ENCODE measurements at regions not wholly inside any gene's neighbourhood (a gene's known extent, or its start where the extent isn't known, plus 50 kb on each side); places are given as distances from the start of the nearest gene placed in this dataset.
"Not testable (repeated sequence)": the region's sequence is repeated elsewhere in the genome, so short reads cannot be mapped to it uniquely, and the experiment has no call there.

DNA sequence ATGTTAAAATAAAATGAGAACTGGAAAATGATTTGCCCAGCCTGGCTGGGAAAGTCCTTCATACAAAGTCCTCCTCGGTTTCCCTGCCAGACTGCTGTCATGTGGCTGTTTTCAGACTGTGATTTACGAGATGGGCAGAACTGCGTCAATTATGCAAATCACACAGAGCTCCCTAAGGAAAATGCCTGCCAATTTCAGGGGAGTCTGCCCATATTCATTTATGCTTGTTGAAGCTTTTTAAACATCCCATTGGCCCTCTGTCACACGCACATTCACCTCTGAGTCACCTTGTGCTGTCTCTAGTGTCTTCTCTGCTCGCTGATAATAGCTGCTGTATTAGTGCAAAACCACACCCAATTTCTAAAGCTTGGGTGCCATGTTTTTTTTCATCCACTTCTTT, 81.7 kb upstream of the FAM20A start:
- Mint-ChIP-seq H3K27me3 (peaks cover 11% of the 10 kb centered on the region), H3K4me1 (ENCODE audit: low read depth) (no peaks in the 10 kb centered on the region), H3K4me3 (no peak overlapping the region), H3K9me3 (ENCODE audit: low read depth) (no peaks in the 10 kb centered on the region), H3K36me3 (no peaks in the 10 kb centered on the region), H3K27ac (no peak overlapping the region)

- no peaks in the 10 kb centered on the region for H3K9me3 Mint-ChIP-seq (ENCODE audit: low read depth)
- H3K27me3 Mint-ChIP-seq = peaks cover 14% of the 10 kb centered on the region
- H3K36me3 Mint-ChIP-seq = no peaks in the 10 kb centered on the region
- no peak overlapping the region for H3K27ac Mint-ChIP-seq
- no peak overlapping the region for H3K4me3 Mint-ChIP-seq
- H3K4me1 Mint-ChIP-seq (ENCODE audit: low read depth) = no peaks in the 10 kb centered on the region
Observed at GRCh38 chr17:68679882-68680281, 78.7 kb upstream of the FAM20A start.

DNA sequence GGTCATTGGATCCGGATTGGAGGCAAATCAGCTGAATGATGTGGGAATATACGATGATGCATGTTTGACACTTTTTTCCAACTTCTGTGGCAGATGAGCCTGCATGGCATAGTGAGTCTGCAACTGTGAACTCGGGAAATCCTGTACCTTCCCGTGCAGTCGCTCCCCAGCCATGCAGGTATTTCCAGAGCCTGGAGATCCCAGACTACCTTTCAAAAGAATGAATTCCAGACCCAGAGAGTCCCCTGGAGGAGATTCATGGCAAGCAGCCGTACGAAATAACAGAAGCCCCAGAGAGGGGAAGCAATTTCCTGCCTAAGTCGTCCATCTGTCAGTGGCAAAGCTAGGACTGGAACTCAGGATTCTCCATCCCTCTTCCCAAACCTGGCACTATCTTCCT, 75.7 kb upstream of the FAM20A start:
- no peak overlapping the region for H3K27ac Mint-ChIP-seq

GRCh38 chr17:68675723-68676122, 74.6 kb upstream of the FAM20A start:
- Mint-ChIP-seq H3K27me3 (peaks cover 6% of the 10 kb centered on the region), H3K9me3 (ENCODE audit: low read depth) (no peaks in the 10 kb centered on the region), H3K27ac (no peak overlapping the region), H3K4me3 (no peak overlapping the region), H3K4me1 (ENCODE audit: low read depth) (no peaks in the 10 kb centered on the region), H3K36me3 (no peaks in the 10 kb centered on the region)

More for the DNA sequence above, 75.7 kb upstream of the FAM20A start:
- no peak overlapping the region for H3K4me3 Mint-ChIP-seq
- H3K36me3 Mint-ChIP-seq = no peaks in the 10 kb centered on the region
- peaks cover 6% of the 10 kb centered on the region for H3K27me3 Mint-ChIP-seq
- no peaks in the 10 kb centered on the region for H3K4me1 Mint-ChIP-seq (ENCODE audit: low read depth)
- H3K9me3 Mint-ChIP-seq (ENCODE audit: low read depth) = no peaks in the 10 kb centered on the region

DNA sequence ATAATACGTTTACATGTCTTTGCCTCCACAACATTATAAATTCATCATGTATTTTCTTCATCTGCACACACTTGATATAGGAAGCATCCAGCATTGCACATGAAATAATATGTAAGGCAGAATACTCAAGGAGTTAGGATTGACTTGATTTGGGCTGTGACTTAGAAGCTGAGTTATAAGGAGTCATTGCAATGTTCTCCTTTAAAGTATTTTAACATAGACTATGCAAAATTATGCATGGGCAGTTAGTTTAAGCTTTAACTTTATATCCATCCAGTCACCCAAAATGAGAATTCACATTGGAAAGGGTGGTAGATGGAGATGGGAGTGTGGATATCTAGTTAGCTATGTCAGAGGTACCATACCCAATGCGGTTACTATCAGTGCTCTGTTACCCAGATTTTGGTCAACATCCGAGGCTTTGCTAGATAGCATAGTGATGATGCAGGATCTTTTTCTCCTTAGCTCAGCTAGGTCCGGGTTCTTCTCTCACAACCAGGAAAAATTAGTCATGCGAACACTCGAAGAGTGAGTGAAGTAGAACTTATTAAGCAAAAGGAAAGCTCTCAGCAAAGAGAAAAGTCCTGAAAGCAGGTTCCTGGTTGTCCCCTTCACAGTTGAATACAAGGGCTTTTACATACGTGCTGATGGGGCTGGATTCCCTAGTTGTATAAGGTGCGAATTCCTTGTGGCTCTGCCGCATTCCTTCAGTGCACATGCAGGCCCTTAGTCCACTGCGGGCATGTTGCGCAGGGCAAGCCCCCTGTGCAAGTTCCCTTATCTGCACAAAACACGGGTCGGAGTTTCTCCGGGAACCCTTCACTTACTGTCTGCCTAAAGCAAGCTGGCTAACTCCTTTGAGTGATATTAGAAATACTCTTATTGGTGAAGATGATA, 73.1 kb upstream of the FAM20A start:
- Mint-ChIP-seq H3K9me3 (ENCODE audit: low read depth) (no peaks in the 10 kb centered on the region), H3K27me3 (peaks cover 8% of the 10 kb centered on the region), H3K36me3 (no peaks in the 10 kb centered on the region), H3K4me3 (no peak overlapping the region), H3K27ac (no peak overlapping the region), H3K4me1 (ENCODE audit: low read depth) (no peaks in the 10 kb centered on the region)

- no peaks in the 10 kb centered on the region for H3K9me3 Mint-ChIP-seq (ENCODE audit: low read depth)
- no peak overlapping the region for H3K27ac Mint-ChIP-seq
- no peaks in the 10 kb centered on the region for H3K36me3 Mint-ChIP-seq
- H3K4me3 Mint-ChIP-seq = no peak overlapping the region
- peaks cover 9% of the 10 kb centered on the region for H3K27me3 Mint-ChIP-seq
- H3K4me1 Mint-ChIP-seq (ENCODE audit: low read depth) = no peaks in the 10 kb centered on the region
Observed at GRCh38 chr17:68670967-68671693, 70.0 kb upstream of the FAM20A start.

DNA sequence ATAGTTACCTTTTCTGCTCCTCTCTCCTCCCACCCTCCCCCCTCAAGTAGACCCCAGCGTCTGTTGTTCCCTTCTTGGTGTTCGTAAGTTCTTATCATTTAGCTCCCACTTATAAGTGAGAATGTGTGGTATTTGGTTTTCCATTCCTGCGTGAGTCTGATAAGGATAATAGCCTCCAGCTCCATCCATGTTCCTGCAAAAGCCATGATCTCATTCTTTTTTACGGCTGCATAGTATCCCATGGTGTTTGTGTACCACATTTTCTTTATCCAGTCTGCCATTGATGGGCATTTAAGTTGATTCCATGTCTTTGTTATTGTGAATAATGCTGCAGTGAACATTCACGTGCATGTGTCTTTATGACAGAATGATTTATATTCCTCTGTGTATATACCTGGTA, 65.3 kb upstream of the FAM20A start:
- H3K36me3 Mint-ChIP-seq; H3K4me3 Mint-ChIP-seq; H3K4me1 Mint-ChIP-seq (ENCODE audit: low read depth); H3K9me3 Mint-ChIP-seq (ENCODE audit: low read depth); H3K27ac Mint-ChIP-seq: not testable (repeated sequence)
- peaks cover 21% of the 10 kb centered on the region for H3K27me3 Mint-ChIP-seq

DNA sequence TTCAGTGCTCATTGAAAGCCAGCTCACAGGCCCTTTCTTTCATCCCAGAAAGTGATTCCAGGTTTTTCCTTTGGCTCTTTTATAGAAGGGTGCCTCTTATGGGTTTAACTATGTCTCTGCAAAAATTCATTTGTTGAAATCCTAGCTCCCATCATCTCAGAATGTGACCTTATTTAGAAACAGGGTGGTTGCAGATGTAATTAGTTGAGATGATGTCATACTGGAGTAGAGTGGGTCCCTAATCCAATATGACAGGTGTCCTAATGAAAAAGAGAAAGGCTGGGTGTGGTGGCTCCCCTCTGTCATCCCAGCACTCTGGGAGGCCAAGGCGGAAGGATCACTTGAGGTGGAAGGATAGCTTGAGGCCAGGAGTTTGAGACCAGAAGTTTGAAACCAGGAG, 64.2 kb upstream of the FAM20A start:
- Mint-ChIP-seq H3K4me1 (ENCODE audit: low read depth) (no peaks in the 10 kb centered on the region), H3K36me3 (no peaks in the 10 kb centered on the region), H3K27ac (no peak overlapping the region), H3K27me3 (peaks cover 21% of the 10 kb centered on the region), H3K4me3 (no peak overlapping the region), H3K9me3 (ENCODE audit: low read depth) (no peaks in the 10 kb centered on the region)

GRCh38 chr17:68662479-68662878, 61.3 kb upstream of the FAM20A start:
- H3K4me1 Mint-ChIP-seq (ENCODE audit: low read depth) = no peaks in the 10 kb centered on the region
- H3K9me3 Mint-ChIP-seq (ENCODE audit: low read depth) = no peaks in the 10 kb centered on the region
- peaks cover 15% of the 10 kb centered on the region for H3K27me3 Mint-ChIP-seq
- H3K27ac Mint-ChIP-seq = no peak overlapping the region
- H3K4me3 Mint-ChIP-seq = no peak overlapping the region
- H3K36me3 Mint-ChIP-seq = no peaks in the 10 kb centered on the region

- H3K36me3 Mint-ChIP-seq = no peaks in the 10 kb centered on the region
- no peaks in the 10 kb centered on the region for H3K4me1 Mint-ChIP-seq (ENCODE audit: low read depth)
- no peak overlapping the region for H3K4me3 Mint-ChIP-seq
- H3K27ac Mint-ChIP-seq = no peak overlapping the region
- H3K9me3 Mint-ChIP-seq (ENCODE audit: low read depth) = no peaks in the 10 kb centered on the region
- peaks cover 15% of the 10 kb centered on the region for H3K27me3 Mint-ChIP-seq
Observed at GRCh38 chr17:68662037-68662432, 60.9 kb upstream of the FAM20A start.

DNA sequence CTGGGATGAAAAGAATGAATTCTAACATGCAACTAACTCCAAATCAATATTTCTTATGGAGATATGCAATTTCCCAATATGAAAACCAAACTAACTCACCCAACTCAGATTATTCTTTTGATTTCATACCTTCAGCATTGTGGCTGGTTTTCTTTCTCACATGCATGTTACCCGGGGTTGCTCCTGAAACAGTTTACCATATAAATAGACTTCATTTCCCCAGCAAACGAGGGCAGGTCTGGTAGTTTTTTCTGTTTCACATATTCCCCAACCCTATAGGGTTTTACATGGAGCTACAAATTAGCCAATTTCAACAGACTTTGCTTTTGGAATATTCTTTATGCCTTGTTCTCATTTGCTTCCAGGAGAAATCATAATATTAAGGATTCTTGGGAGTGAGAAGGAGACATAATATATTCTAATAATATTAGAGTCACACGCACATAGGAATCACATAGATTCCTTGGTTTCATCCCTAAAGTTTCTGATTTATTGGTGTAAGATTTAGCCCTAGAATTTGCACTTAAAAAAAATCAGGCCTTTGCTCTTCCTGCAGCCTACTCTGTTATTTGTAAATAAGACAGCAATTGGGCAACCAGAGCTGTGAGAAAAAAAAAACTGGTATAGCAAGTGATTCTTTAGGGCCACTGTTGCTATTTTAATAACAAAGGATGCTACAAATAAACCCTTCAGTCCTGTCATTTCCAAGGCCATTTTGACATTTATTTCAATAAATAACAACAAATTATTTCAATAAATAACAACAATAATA, 60.3 kb upstream of the FAM20A start:
- Mint-ChIP-seq H3K4me1 (ENCODE audit: low read depth) (no peaks in the 10 kb centered on the region), H3K4me3 (no peak overlapping the region), H3K27me3 (peaks cover 14% of the 10 kb centered on the region), H3K9me3 (ENCODE audit: low read depth) (no peaks in the 10 kb centered on the region), H3K36me3 (no peaks in the 10 kb centered on the region), H3K27ac (no peak overlapping the region)

GRCh38 chr17:68660302-68660701, 59.1 kb upstream of the FAM20A start:
- Mint-ChIP-seq H3K27ac (no peak overlapping the region), H3K27me3 (peaks cover 11% of the 10 kb centered on the region), H3K4me1 (ENCODE audit: low read depth) (no peaks in the 10 kb centered on the region), H3K9me3 (ENCODE audit: low read depth) (no peaks in the 10 kb centered on the region), H3K36me3 (no peaks in the 10 kb centered on the region), H3K4me3 (no peak overlapping the region)

- Mint-ChIP-seq H3K27ac (no peak overlapping the region), H3K27me3 (peaks cover 7% of the 10 kb centered on the region), H3K9me3 (ENCODE audit: low read depth) (no peaks in the 10 kb centered on the region)
Observed at GRCh38 chr17:68658999-68659780, 58.0 kb upstream of the FAM20A start.

GRCh38 chr17:68657576-68657975, 56.4 kb upstream of the FAM20A start:
- no peak overlapping the region for H3K27ac Mint-ChIP-seq
- no peaks in the 10 kb centered on the region for H3K4me1 Mint-ChIP-seq (ENCODE audit: low read depth)
- H3K27me3 Mint-ChIP-seq = peaks cover 3% of the 10 kb centered on the region
- no peaks in the 10 kb centered on the region for H3K36me3 Mint-ChIP-seq
- H3K9me3 Mint-ChIP-seq (ENCODE audit: low read depth) = no peaks in the 10 kb centered on the region
- no peak overlapping the region for H3K4me3 Mint-ChIP-seq

More at GRCh38 chr17:68658999-68659780, 58.0 kb upstream of the FAM20A start:
- Mint-ChIP-seq H3K36me3 (no peaks in the 10 kb centered on the region), H3K4me1 (ENCODE audit: low read depth) (no peaks in the 10 kb centered on the region), H3K4me3 (no peak overlapping the region)

Data from activated naive CD8-positive, alpha-beta T cell (primary cell).